Esophagus muscularis mucosa (tissue), 3 donors: ENCODE measurements at regions not wholly inside any gene's neighbourhood (a gene's known extent, or its start where the extent isn't known, plus 50 kb on each side); places are given as distances from the start of the nearest gene placed in this dataset.

Experiments used
- POLR2AphosphoS5 ChIP-seq, 2 donors: sonication (generic); formaldehyde crosslinking; IDR thresholded peaks; one replicate each; pipeline ENCODE4 v1.6.1; 2017; ENCODE audit warnings: antibody characterized with exemption in 2 of 2
- TF ChIP-seq, protein P1 (sequence below), 3 experiments: fragments of 200-600 bp in 2 of 3; fragments of 450-650 bp in 1 of 3; sonication (generic) in 2 of 3; IDR thresholded peaks; one replicate each; pipeline ENCODE4 v1.5.1; 2017 to 2019; ENCODE audit warnings: antibody characterized with exemption in 3 of 3, mild to moderate bottlenecking in 2 of 3, moderate library complexity in 1 of 3

GRCh38 chr3:127367593-127367992, 79.7 kb upstream of the PRR20G start:
- no peak for TF ChIP-seq POLR2AphosphoS5 (IDR thresholded peaks at IDR 0.05)
- TF ChIP-seq, protein P1, sequence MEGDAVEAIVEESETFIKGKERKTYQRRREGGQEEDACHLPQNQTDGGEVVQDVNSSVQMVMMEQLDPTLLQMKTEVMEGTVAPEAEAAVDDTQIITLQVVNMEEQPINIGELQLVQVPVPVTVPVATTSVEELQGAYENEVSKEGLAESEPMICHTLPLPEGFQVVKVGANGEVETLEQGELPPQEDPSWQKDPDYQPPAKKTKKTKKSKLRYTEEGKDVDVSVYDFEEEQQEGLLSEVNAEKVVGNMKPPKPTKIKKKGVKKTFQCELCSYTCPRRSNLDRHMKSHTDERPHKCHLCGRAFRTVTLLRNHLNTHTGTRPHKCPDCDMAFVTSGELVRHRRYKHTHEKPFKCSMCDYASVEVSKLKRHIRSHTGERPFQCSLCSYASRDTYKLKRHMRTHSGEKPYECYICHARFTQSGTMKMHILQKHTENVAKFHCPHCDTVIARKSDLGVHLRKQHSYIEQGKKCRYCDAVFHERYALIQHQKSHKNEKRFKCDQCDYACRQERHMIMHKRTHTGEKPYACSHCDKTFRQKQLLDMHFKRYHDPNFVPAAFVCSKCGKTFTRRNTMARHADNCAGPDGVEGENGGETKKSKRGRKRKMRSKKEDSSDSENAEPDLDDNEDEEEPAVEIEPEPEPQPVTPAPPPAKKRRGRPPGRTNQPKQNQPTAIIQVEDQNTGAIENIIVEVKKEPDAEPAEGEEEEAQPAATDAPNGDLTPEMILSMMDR (IDR thresholded peaks at IDR 0.05), result no peak
